CD14-positive monocyte (primary cell): ENCODE measurements at regions not wholly inside any gene's neighbourhood (a gene's known extent, or its start where the extent isn't known, plus 50 kb on each side); places are given as distances from the start of the nearest gene placed in this dataset.

Experiments
- DNase-seq, 3 donors: peaks; one replicate each; pipeline ENCODE4 v3.0.0-alpha.2; 2011 to 2022
- H2AFZ ChIP-seq: 2 replicates; pipeline ENCODE4 v1.6.0; 2012; ENCODE audit warnings: mild to moderate bottlenecking, low read depth, low read length, inconsistent platforms; ENCODE audit not compliant: insufficient read depth, poor library complexity, severe bottlenecking
- H3K27ac ChIP-seq, 2 donors: 1 replicate in 1 of 2; 2 replicates in 1 of 2; pipeline ENCODE4 v1.5.1; 2012 to 2013; ENCODE audit warnings: low read length in 2 of 2, control low read depth in 1 of 2, inconsistent platforms in 1 of 2, low read depth in 1 of 2, mild to moderate bottlenecking in 1 of 2
- H3K27me3 ChIP-seq, 2 donors: one replicate each; pipeline versions ENCODE4 v1.6.0 to v1.6.1; 2011 to 2013; ENCODE audit warnings: low read length in 2 of 2; ENCODE audit not compliant: control insufficient read depth in 2 of 2, insufficient read depth in 2 of 2
- H3K36me3 ChIP-seq, 2 donors: replicated peaks in 1 of 2; 1 replicate in 1 of 2; 2 replicates in 1 of 2; pipeline versions ENCODE4 v1.5.1 to v1.6.1; 2012 to 2013; ENCODE audit warnings: low read length in 2 of 2, control low read depth in 1 of 2, inconsistent platforms in 1 of 2, mild to moderate bottlenecking in 1 of 2; ENCODE audit not compliant: insufficient read depth in 2 of 2, control insufficient read depth in 1 of 2
- H3K4me1 ChIP-seq, 2 donors: 1 replicate in 1 of 2; 2 replicates in 1 of 2; pipeline versions ENCODE4 v1.5.1 to v1.6.1; 2012 to 2013; ENCODE audit warnings: low read length in 2 of 2, control low read depth in 1 of 2, inconsistent platforms in 1 of 2, mild to moderate bottlenecking in 1 of 2, moderate library complexity in 1 of 2; ENCODE audit not compliant: insufficient read depth in 2 of 2, control insufficient read depth in 1 of 2
- H3K4me2 ChIP-seq: replicated peaks from 2 replicates; pipeline ENCODE3; 2012; ENCODE audit warnings: low read length, moderate library complexity, mild to moderate bottlenecking; ENCODE audit not compliant: poor library complexity, severe bottlenecking; ENCODE audit errors: extremely low read depth
- H3K4me3 ChIP-seq, 3 experiments: fragments of 200-600 bp in 1 of 3; sonication (generic) in 1 of 3; replicated peaks in 1 of 3; 1 replicate in 2 of 3; 2 replicates in 1 of 3; pipeline ENCODE4 v1.5.1; 2011 to 2013; ENCODE audit warnings: low read length in 3 of 3, mild to moderate bottlenecking in 3 of 3, control low read depth in 2 of 3, low read depth in 2 of 3, inconsistent platforms in 1 of 3, moderate library complexity in 1 of 3
- H3K79me2 ChIP-seq: 2 replicates; pipeline ENCODE4 v1.6.0; 2012; ENCODE audit warnings: mild to moderate bottlenecking, control low read depth, inconsistent platforms, low read length, moderate library complexity; ENCODE audit not compliant: insufficient read depth
- H3K9ac ChIP-seq: 2 replicates; pipeline ENCODE4 v1.6.0; 2017; ENCODE audit warnings: low read length, mild to moderate bottlenecking; ENCODE audit not compliant: insufficient read depth, poor library complexity, severe bottlenecking
- H3K9me3 ChIP-seq, 2 donors: replicated peaks in 1 of 2; 1 replicate in 1 of 2; 2 replicates in 1 of 2; pipeline versions ENCODE4 v1.5.1 to v1.6.1; 2012 to 2013; ENCODE audit warnings: low read length in 2 of 2, control low read depth in 1 of 2; ENCODE audit not compliant: control insufficient read depth in 1 of 2, insufficient read depth in 1 of 2
- H4K20me1 ChIP-seq: 2 replicates; pipeline ENCODE4 v1.6.0; 2012; ENCODE audit warnings: mild to moderate bottlenecking, low read length, control low read depth, moderate library complexity; ENCODE audit not compliant: insufficient read depth
- H3K27ac Mint-ChIP-seq, 7 donors: one replicate each; pipeline ENCODE4 v1.8.0; 2020; ENCODE audit warnings: mild to moderate bottlenecking in 7 of 7, mixed read lengths in 7 of 7, moderate library complexity in 6 of 7, inconsistent platforms in 2 of 7
- H3K27me3 Mint-ChIP-seq, 3 donors: one replicate each; pipeline ENCODE4 v1.8.0; 2021 to 2022; ENCODE audit warnings: low read depth in 3 of 3, mild to moderate bottlenecking in 3 of 3, mixed read lengths in 3 of 3, moderate library complexity in 3 of 3, inconsistent platforms in 1 of 3
- H3K36me3 Mint-ChIP-seq, 2 donors: one replicate each; pipeline ENCODE4 v1.8.0; 2020; ENCODE audit warnings: mixed read lengths in 2 of 2, inconsistent platforms in 1 of 2, mild to moderate bottlenecking in 1 of 2
- H3K4me1 Mint-ChIP-seq: one replicate; pipeline ENCODE4 v1.8.0; 2020; ENCODE audit warnings: mild to moderate bottlenecking, mixed read lengths
- H3K4me3 Mint-ChIP-seq, 2 donors: one replicate each; pipeline ENCODE4 v1.8.0; 2020; ENCODE audit warnings: mild to moderate bottlenecking in 2 of 2, mixed read lengths in 2 of 2, moderate library complexity in 1 of 2
- H3K9me3 Mint-ChIP-seq, 7 donors: one replicate each; pipeline ENCODE4 v1.8.0; 2020 to 2022; ENCODE audit warnings: mixed read lengths in 7 of 7, mild to moderate bottlenecking in 6 of 7, moderate library complexity in 6 of 7, inconsistent platforms in 2 of 7
- CTCF ChIP-seq: fragments of 200-600 bp; IDR thresholded peaks from one replicate; pipeline ENCODE4 v1.8.0; 2022; ENCODE audit warnings: antibody characterized with exemption, mild to moderate bottlenecking
- WGBS: methylation state at CpG from one replicate; pipeline ENCODE4 v1.1.5; 2013; ENCODE audit warnings: missing lambda C conversion rate; ENCODE audit not compliant: insufficient coverage; 5-methylcytosine and 5-hydroxymethylcytosine counted together
- intact Hi-C, 2 donors: fragments of 100-400 bp; cut with micrococcal nuclease; formaldehyde crosslinking; loops; one replicate each; pipeline versions ENCODE4 v1.15.0 to v1.15.1; 2023

- Histone ChIP-seq H3K9ac (no peak overlapping the region), H3K4me2 (no peak overlapping the region), H4K20me1 (no peaks in the 10 kb centered on the region), H3K27ac (no peak overlapping the region), H3K27me3 (peaks cover 0 to 3% of the 10 kb centered on the region in 2 donors), H3K4me3 (no peak overlapping the region), H3K4me1 (no peaks in the 10 kb centered on the region), H3K9me3 (no peaks in the 10 kb centered on the region), H2AFZ (no peak overlapping the region), H3K36me3 (no peaks in the 10 kb centered on the region), H3K79me2 (no peaks in the 10 kb centered on the region)
- WGBS, result 80% methylated on average over 1 of the region's 1 CpG
- no peaks in the 10 kb centered on the region for H3K36me3 Mint-ChIP-seq
- intact Hi-C loops, result no loop called here
- peaks cover 0 to 3% (median 1%) of the 10 kb centered on the region in 3 donors for H3K27me3 Mint-ChIP-seq
- H3K4me1 Mint-ChIP-seq, result no peaks in the 10 kb centered on the region
- H3K9me3 Mint-ChIP-seq, result peaks cover 2 to 4% (median 2%) of the 10 kb centered on the region in 7 donors
- H3K4me3 Mint-ChIP-seq, result no peak overlapping the region
- no peak for DNase-seq
- no peak for TF ChIP-seq CTCF
- no peak overlapping the region for H3K27ac Mint-ChIP-seq
These were observed 470.7 kb downstream of the LPIN1 start for GRCh38 chr2:12217175-12217574.

- peaks cover 0 to 1% (median 0%) of the 10 kb centered on the region in 3 donors for H3K27me3 Mint-ChIP-seq
- no peak overlapping the region for H3K4me3 Mint-ChIP-seq
- Histone ChIP-seq H4K20me1 (no peaks in the 10 kb centered on the region), H3K4me3 (no peak overlapping the region), H2AFZ (no peak overlapping the region), H3K27ac (no peak overlapping the region), H3K9ac (no peak overlapping the region), H3K27me3 (peaks cover 0 to 3% of the 10 kb centered on the region in 2 donors), H3K4me1 (no peaks in the 10 kb centered on the region), H3K36me3 (no peaks in the 10 kb centered on the region), H3K9me3 (peaks cover 11 to 19% of the 10 kb centered on the region in 2 donors), H3K4me2 (no peak overlapping the region), H3K79me2 (no peaks in the 10 kb centered on the region)
- peaks cover 16 to 27% (median 25%) of the 10 kb centered on the region in 7 donors for H3K9me3 Mint-ChIP-seq
- no peak for TF ChIP-seq CTCF
- H3K36me3 Mint-ChIP-seq, result no peaks in the 10 kb centered on the region
- H3K27ac Mint-ChIP-seq, result no peak overlapping the region
- no peaks in the 10 kb centered on the region for H3K4me1 Mint-ChIP-seq
- intact Hi-C loops, result no loop called here
- WGBS, result 98% methylated on average over 5 of the region's 8 CpGs
- no peak for DNase-seq
These were observed 473.3 kb downstream of the LPIN1 start for GRCh38 chr2:12219761-12220160.
